ENCODE measurements at regions not wholly inside any gene's neighbourhood (a gene's known extent, or its start where the extent isn't known, plus 50 kb on each side); places are given as distances from the start of the nearest gene placed in this dataset.

- H3K27ac Mint-ChIP-seq (ENCODE audit: unreplicated experiment): no peak overlapping the region
- TF ChIP-seq CTCF (IDR thresholded peaks at IDR 0.05; ENCODE audit: insufficient read depth, low read depth, low read length) (no peak), EZH2 (IDR thresholded peaks at IDR 0.05; ENCODE audit: insufficient read depth, low read length) (no peak)
- Histone ChIP-seq H3K4me2 (ENCODE audit: low read length) (no peak overlapping the region), H2AFZ (ENCODE audit: low read depth, low read length) (no peak overlapping the region), H3K9ac (ENCODE audit: low read length) (no peak overlapping the region), H3K79me2 (ENCODE audit: insufficient read depth, low read length) (no peaks in the 10 kb centered on the region), H4K20me1 (ENCODE audit: insufficient read depth, low read length) (no peaks in the 10 kb centered on the region), H3K36me3 (ENCODE audit: insufficient read depth, low read length) (no peaks in the 10 kb centered on the region), H3K27ac (ENCODE audit: low read depth, low read length) (no peak overlapping the region), H3K4me3 (ENCODE audit: insufficient read depth, low read depth, low read length) (no peak overlapping the region), H3K27me3 (ENCODE audit: insufficient read depth, low read length) (no peaks in the 10 kb centered on the region), H3K4me1 (ENCODE audit: insufficient read depth, low read length) (no peaks in the 10 kb centered on the region), H3K9me3 (ENCODE audit: insufficient read depth, low read depth, low read length) (peaks cover 5% of the 10 kb centered on the region)
- H3K36me3 Mint-ChIP-seq (ENCODE audit: low read depth, unreplicated experiment): no peaks in the 10 kb centered on the region
- H3K9me3 Mint-ChIP-seq (ENCODE audit: unreplicated experiment): peaks cover 3% of the 10 kb centered on the region
- no peak overlapping the region for H3K4me3 Mint-ChIP-seq (ENCODE audit: unreplicated experiment)
- no peak for DNase-seq (ENCODE audit: low read depth)
- H3K4me1 Mint-ChIP-seq (ENCODE audit: low read depth, unreplicated experiment): peaks cover 5% of the 10 kb centered on the region
- FAIRE-seq: no peak
- peaks cover 8% of the 10 kb centered on the region for H3K27me3 Mint-ChIP-seq (ENCODE audit: low read depth, unreplicated experiment)
Measured at GRCh38 chr20:24357177-24357576, 112.3 kb upstream of the SYNDIG1 start.

- Histone ChIP-seq H4K20me1 (ENCODE audit: insufficient read depth, low read length) (no peaks in the 10 kb centered on the region), H3K79me2 (ENCODE audit: insufficient read depth, low read length) (no peaks in the 10 kb centered on the region), H3K9me3 (ENCODE audit: insufficient read depth, low read depth, low read length) (no peaks in the 10 kb centered on the region), H3K4me2 (ENCODE audit: low read length) (no peak overlapping the region), H3K9ac (ENCODE audit: low read length) (no peak overlapping the region), H3K4me3 (ENCODE audit: insufficient read depth, low read depth, low read length) (no peak overlapping the region), H3K4me1 (ENCODE audit: insufficient read depth, low read length) (no peaks in the 10 kb centered on the region), H2AFZ (ENCODE audit: low read depth, low read length) (no peak overlapping the region), H3K27ac (ENCODE audit: low read depth, low read length) (no peak overlapping the region), H3K27me3 (ENCODE audit: insufficient read depth, low read length) (no peaks in the 10 kb centered on the region), H3K36me3 (ENCODE audit: insufficient read depth, low read length) (no peaks in the 10 kb centered on the region)
- Mint-ChIP-seq H3K27ac (ENCODE audit: unreplicated experiment) (no peak overlapping the region), H3K4me3 (ENCODE audit: unreplicated experiment) (no peak overlapping the region), H3K36me3 (ENCODE audit: low read depth, unreplicated experiment) (no peaks in the 10 kb centered on the region), H3K9me3 (ENCODE audit: unreplicated experiment) (no peaks in the 10 kb centered on the region), H3K27me3 (ENCODE audit: low read depth, unreplicated experiment) (peaks cover 8% of the 10 kb centered on the region), H3K4me1 (ENCODE audit: low read depth, unreplicated experiment) (peaks cover 6% of the 10 kb centered on the region)
- no peak for DNase-seq (ENCODE audit: low read depth)
- no peak for FAIRE-seq
- no peak for TF ChIP-seq CTCF (IDR thresholded peaks at IDR 0.05; ENCODE audit: insufficient read depth, low read depth, low read length)
Measured at GRCh38 chr20:24353135-24353690, 116.2 kb upstream of the SYNDIG1 start.

- no peak overlapping the region for H3K4me2 ChIP-seq (ENCODE audit: low read length)
- H3K4me3 ChIP-seq (ENCODE audit: insufficient read depth, low read depth, low read length): no peak overlapping the region
- H3K4me1 ChIP-seq (ENCODE audit: insufficient read depth, low read length): no peaks in the 10 kb centered on the region
- Mint-ChIP-seq H3K9me3 (ENCODE audit: unreplicated experiment) (no peaks in the 10 kb centered on the region), H3K4me1 (ENCODE audit: low read depth, unreplicated experiment) (peaks cover 4% of the 10 kb centered on the region), H3K27ac (ENCODE audit: unreplicated experiment) (peak overlapping the region; percentile 83), H3K36me3 (ENCODE audit: low read depth, unreplicated experiment) (no peaks in the 10 kb centered on the region), H3K27me3 (ENCODE audit: low read depth, unreplicated experiment) (no peaks in the 10 kb centered on the region), H3K4me3 (ENCODE audit: unreplicated experiment) (no peak overlapping the region)
- no peaks in the 10 kb centered on the region for H3K79me2 ChIP-seq (ENCODE audit: insufficient read depth, low read length)
- H3K27ac ChIP-seq (ENCODE audit: low read depth, low read length): no peak overlapping the region
- no peaks in the 10 kb centered on the region for H3K27me3 ChIP-seq (ENCODE audit: insufficient read depth, low read length)
- no peaks in the 10 kb centered on the region for H3K9me3 ChIP-seq (ENCODE audit: insufficient read depth, low read depth, low read length)
- no peak overlapping the region for H3K9ac ChIP-seq (ENCODE audit: low read length)
- no peaks in the 10 kb centered on the region for H4K20me1 ChIP-seq (ENCODE audit: insufficient read depth, low read length)
- TF ChIP-seq EZH2 (IDR thresholded peaks at IDR 0.05; ENCODE audit: insufficient read depth, low read length): no peak
- no peak for TF ChIP-seq CTCF (IDR thresholded peaks at IDR 0.05; ENCODE audit: insufficient read depth, low read depth, low read length)
- FAIRE-seq: no peak
- no peaks in the 10 kb centered on the region for H3K36me3 ChIP-seq (ENCODE audit: insufficient read depth, low read length)
- DNase-seq (ENCODE audit: low read depth): peak; percentile 5
- no peak overlapping the region for H2AFZ ChIP-seq (ENCODE audit: low read depth, low read length)
Measured at GRCh38 chr20:24350923-24351368, 118.5 kb upstream of the SYNDIG1 start.
